SK-N-MC (cell line): ENCODE measurements at regions not wholly inside any gene's neighbourhood (a gene's known extent, or its start where the extent isn't known, plus 50 kb on each side); places are given as distances from the start of the nearest gene placed in this dataset.

ENCODE experiments used
- EZH2 ChIP-seq: fragments of 200-600 bp; sonication (generic); IDR thresholded peaks from one replicate; pipeline ENCODE4 v1.6.1; 2017; ENCODE audit warnings: antibody characterized with exemption
- POLR2AphosphoS5 ChIP-seq: IDR thresholded peaks from 2 replicates; pipeline ENCODE4 v1.6.1; 2012; ENCODE audit warnings: mild to moderate bottlenecking, low read depth, low read length, borderline replicate concordance

GRCh38 chr20:39429726-39430125 lies 467.6 kb downstream of the DHX35 start:
- TF ChIP-seq EZH2 (no peak), POLR2AphosphoS5 (no peak)
